Smooth muscle cell (in vitro differentiated cells): ENCODE measurements at regions not wholly inside any gene's neighbourhood (a gene's known extent, or its start where the extent isn't known, plus 50 kb on each side); places are given as distances from the start of the nearest gene placed in this dataset.

ENCODE experiments used
- DNase-seq: peaks from one replicate; lab custom pipeline; 2025; ENCODE audit not compliant: unreplicated experiment; lab: John Stamatoyannopoulos, UW
- H2AFZ ChIP-seq: fragments of 200-600 bp; sonication (generic); 2 replicates; pipeline ENCODE4 v1.6.0; 2016; ENCODE audit warnings: antibody characterized with exemption, low read depth, mild to moderate bottlenecking
- H3F3A ChIP-seq: fragments of 200-600 bp; sonication (generic); 2 replicates; pipeline ENCODE4 v1.6.0; 2017; ENCODE audit warnings: antibody characterized with exemption, low read depth
- H3K27ac ChIP-seq: fragments of 200-600 bp; sonication (generic); 2 replicates; pipeline ENCODE4 v1.5.1; 2016; ENCODE audit warnings: low read depth, mild to moderate bottlenecking
- H3K27me3 ChIP-seq: fragments of 200-600 bp; sonication (generic); 2 replicates; pipeline ENCODE4 v1.6.1; 2016; ENCODE audit warnings: low read depth, mild to moderate bottlenecking
- H3K36me3 ChIP-seq: fragments of 200-600 bp; sonication (generic); 2 replicates; pipeline ENCODE4 v1.5.1; 2016; ENCODE audit warnings: low read depth
- H3K4me1 ChIP-seq: fragments of 200-600 bp; sonication (generic); 2 replicates; pipeline ENCODE4 v1.5.1; 2016; ENCODE audit warnings: low read depth
- H3K4me2 ChIP-seq: fragments of 200-600 bp; sonication (generic); 2 replicates; pipeline ENCODE4 v1.6.0; 2016; ENCODE audit warnings: mild to moderate bottlenecking
- H3K4me3 ChIP-seq: fragments of 200-600 bp; sonication (generic); 2 replicates; pipeline ENCODE4 v1.5.1; 2016; ENCODE audit warnings: mild to moderate bottlenecking
- H3K79me2 ChIP-seq: fragments of 200-600 bp; sonication (generic); 2 replicates; pipeline ENCODE4 v1.6.0; 2016; ENCODE audit warnings: low read depth, mild to moderate bottlenecking
- H3K9ac ChIP-seq: fragments of 200-600 bp; sonication (generic); 2 replicates; pipeline ENCODE4 v1.6.0; 2016; ENCODE audit warnings: low read depth
- H3K9me3 ChIP-seq: fragments of 200-600 bp; sonication (generic); replicated peaks from 2 replicates; pipeline ENCODE4 v1.5.1; 2016; ENCODE audit warnings: low read depth
- H4K20me1 ChIP-seq: fragments of 200-600 bp; sonication (generic); 2 replicates; pipeline ENCODE4 v1.6.0; 2016; ENCODE audit warnings: low read depth
- WGBS: methylation state at CpG from one replicate; pipeline ENCODE4 v1.1.7; 2016; ENCODE audit warnings: low lambda C conversion rate; 5-methylcytosine and 5-hydroxymethylcytosine counted together
- TF ChIP-seq, protein P1 (sequence below): fragments of 200-600 bp; sonication (generic); IDR thresholded peaks from 2 replicates; pipeline ENCODE4 v1.5.1; 2017; ENCODE audit warnings: borderline replicate concordance, mild to moderate bottlenecking, antibody characterized with exemption; ENCODE audit not compliant: insufficient read depth, poor library complexity, severe bottlenecking

DNA sequence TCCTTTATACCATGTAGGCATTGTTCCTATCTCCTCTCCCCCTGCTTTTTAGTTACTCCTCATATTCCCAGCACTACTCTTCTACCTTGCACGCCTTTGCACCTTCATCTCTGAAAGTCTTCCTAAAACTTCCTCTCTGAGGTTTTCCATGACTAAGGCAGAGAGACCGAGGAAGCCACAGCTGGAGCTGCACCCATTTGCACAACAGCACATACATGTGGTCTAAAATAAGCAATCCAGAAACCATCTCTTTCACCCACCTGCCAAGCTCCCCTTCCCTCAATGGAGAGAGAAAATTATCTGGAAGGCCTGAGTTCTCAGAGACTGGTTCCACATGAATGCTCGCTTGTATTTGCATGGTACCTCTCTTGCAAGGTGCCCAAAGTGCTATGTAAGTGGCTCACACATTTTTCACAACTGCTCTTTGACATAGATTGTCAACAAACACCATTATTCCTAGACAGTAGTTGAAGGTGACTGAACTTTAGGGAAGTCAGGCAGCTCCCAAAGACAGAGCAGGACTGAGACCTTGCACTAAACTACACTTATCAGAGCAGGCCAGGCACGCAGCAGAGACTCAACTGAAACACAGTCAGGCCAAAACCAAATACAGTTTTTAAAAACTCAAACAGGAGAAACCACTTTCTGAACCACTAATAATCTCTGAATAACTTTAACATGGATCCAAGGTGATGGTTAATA, 313.2 kb downstream of the TFAP2A start:
- Histone ChIP-seq H3F3A (no peaks in the 10 kb centered on the region), H4K20me1 (no peaks in the 10 kb centered on the region), H3K9ac (no peak overlapping the region), H3K4me1 (no peaks in the 10 kb centered on the region), H3K27ac (no peak overlapping the region), H3K4me3 (no peak overlapping the region), H3K4me2 (no peak overlapping the region), H3K79me2 (no peaks in the 10 kb centered on the region), H2AFZ (no peak overlapping the region), H3K9me3 (no peaks in the 10 kb centered on the region), H3K36me3 (no peaks in the 10 kb centered on the region), H3K27me3 (no peaks in the 10 kb centered on the region)
- 91% methylated on average over 4 of the region's 4 CpGs for WGBS
- DNase-seq, result no peak
- TF ChIP-seq, protein P1, sequence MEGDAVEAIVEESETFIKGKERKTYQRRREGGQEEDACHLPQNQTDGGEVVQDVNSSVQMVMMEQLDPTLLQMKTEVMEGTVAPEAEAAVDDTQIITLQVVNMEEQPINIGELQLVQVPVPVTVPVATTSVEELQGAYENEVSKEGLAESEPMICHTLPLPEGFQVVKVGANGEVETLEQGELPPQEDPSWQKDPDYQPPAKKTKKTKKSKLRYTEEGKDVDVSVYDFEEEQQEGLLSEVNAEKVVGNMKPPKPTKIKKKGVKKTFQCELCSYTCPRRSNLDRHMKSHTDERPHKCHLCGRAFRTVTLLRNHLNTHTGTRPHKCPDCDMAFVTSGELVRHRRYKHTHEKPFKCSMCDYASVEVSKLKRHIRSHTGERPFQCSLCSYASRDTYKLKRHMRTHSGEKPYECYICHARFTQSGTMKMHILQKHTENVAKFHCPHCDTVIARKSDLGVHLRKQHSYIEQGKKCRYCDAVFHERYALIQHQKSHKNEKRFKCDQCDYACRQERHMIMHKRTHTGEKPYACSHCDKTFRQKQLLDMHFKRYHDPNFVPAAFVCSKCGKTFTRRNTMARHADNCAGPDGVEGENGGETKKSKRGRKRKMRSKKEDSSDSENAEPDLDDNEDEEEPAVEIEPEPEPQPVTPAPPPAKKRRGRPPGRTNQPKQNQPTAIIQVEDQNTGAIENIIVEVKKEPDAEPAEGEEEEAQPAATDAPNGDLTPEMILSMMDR, result no peak

DNA sequence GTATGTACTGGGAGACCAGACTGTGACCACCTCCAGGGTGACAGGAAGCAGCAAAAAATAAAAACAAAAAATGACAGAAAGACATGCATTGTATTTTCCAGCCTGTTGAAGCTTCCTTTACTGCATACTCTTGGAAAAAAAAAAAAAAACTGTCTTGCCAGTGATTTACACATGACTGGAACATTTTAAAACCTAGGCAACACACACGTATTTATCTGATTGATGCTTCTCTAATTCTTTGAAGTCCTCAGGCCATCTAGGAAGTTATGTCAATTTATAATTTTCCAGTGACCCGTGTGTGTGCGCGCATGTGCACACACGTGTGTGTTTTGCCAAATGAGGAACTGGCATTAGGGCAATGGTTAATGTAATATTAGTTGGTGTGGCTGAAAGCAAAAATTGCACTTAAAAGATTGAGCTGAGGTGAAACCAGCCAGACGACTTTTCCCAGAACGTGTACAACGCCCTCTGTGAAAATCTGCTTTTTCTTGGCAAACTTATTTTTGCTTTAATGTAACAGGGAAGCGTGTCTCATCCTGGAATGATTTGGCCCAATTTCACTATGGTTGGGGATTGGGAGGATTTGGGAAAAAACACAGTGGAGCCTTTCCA, 315.2 kb downstream of the TFAP2A start:
- peak overlapping the region; percentile 71 for H3K4me2 ChIP-seq
- H3K79me2 ChIP-seq, result no peaks in the 10 kb centered on the region
- no peaks in the 10 kb centered on the region for H3K27me3 ChIP-seq
- 78% methylated on average over 9 of the region's 9 CpGs for WGBS
- H3F3A ChIP-seq, result no peaks in the 10 kb centered on the region
- no peak for DNase-seq
- H3K4me1 ChIP-seq, result no peaks in the 10 kb centered on the region
- no peak overlapping the region for H3K4me3 ChIP-seq
- no peak overlapping the region for H3K27ac ChIP-seq
- no peaks in the 10 kb centered on the region for H4K20me1 ChIP-seq
- H3K9ac ChIP-seq, result no peak overlapping the region
- H2AFZ ChIP-seq, result peak overlapping the region; percentile 66
- H3K36me3 ChIP-seq, result no peaks in the 10 kb centered on the region
- TF ChIP-seq, protein P1, result no peak
- H3K9me3 ChIP-seq, result no peaks in the 10 kb centered on the region

DNA sequence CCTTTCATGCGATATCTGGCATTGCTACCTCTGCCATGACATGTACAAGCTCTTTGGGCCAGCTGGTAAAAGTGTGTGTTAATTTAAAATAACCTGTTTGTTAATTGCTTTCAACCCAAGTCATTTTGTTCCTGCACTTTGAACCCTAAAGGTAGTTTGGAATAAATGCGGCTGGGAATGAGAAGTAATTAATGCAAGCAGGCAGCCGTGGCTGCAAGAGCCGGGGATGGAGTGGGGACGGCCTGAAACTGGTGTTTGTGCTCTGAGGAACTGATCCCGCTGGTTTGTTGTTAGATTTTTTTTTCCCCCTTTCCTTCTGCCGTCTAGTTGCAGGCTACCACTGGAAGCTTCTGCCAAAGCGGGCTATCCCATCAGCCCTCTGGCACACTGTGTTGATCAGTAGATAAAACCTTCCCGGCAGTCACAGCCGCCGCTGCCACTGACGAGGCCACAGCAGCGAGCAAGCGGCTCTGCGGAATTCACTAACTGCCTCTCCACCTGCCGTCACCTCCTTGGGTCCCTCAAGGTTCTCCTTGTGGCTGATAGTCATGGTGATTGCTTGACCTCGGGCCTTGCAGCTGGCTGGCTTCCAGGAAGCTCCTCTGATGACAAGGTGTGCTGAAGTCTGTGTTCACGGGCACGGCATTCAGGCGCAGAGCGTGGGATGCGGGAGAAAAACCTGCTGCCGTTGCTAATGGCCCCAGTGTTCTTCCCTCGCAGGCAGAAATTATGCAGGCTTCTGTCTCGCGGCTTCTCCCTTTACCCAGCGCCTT, 315.9 kb downstream of the TFAP2A start:
- Histone ChIP-seq H3K9ac (no peak overlapping the region), H3K27me3 (no peaks in the 10 kb centered on the region), H3K4me2 (peak overlapping the region; percentile 71), H3K79me2 (no peaks in the 10 kb centered on the region), H2AFZ (peak overlapping the region; percentile 66), H3K27ac (no peak overlapping the region), H3K4me1 (no peaks in the 10 kb centered on the region), H3K9me3 (no peaks in the 10 kb centered on the region), H3K36me3 (no peaks in the 10 kb centered on the region), H3F3A (no peaks in the 10 kb centered on the region), H3K4me3 (peak overlapping the region; percentile 30), H4K20me1 (no peaks in the 10 kb centered on the region)
- DNase-seq, result no peak
- TF ChIP-seq, protein P1, result no peak
- WGBS, result 50% methylated on average over 27 of the region's 27 CpGs
